Breast epithelium (tissue), 3 donors: ENCODE measurements at regions not wholly inside any gene's neighbourhood (a gene's known extent, or its start where the extent isn't known, plus 50 kb on each side); places are given as distances from the start of the nearest gene placed in this dataset.

ENCODE experiments used
- POLR2A ChIP-seq: fragments of 450-650 bp; IDR thresholded peaks from one replicate; pipeline ENCODE4 v1.6.1; 2016; ENCODE audit warnings: antibody characterized with exemption, mild to moderate bottlenecking, moderate library complexity
- POLR2AphosphoS5 ChIP-seq, 3 donors: sonication (generic); formaldehyde crosslinking; IDR thresholded peaks; one replicate each; pipeline ENCODE4 v1.6.1; 2017; ENCODE audit warnings: antibody characterized with exemption in 3 of 3
- TF ChIP-seq, protein P1 (sequence below), 3 donors: fragments of 450-650 bp; IDR thresholded peaks; one replicate each; pipeline ENCODE4 v1.5.1; 2016 to 2017; ENCODE audit warnings: antibody characterized with exemption in 3 of 3, mild to moderate bottlenecking in 3 of 3, moderate library complexity in 3 of 3

DNA sequence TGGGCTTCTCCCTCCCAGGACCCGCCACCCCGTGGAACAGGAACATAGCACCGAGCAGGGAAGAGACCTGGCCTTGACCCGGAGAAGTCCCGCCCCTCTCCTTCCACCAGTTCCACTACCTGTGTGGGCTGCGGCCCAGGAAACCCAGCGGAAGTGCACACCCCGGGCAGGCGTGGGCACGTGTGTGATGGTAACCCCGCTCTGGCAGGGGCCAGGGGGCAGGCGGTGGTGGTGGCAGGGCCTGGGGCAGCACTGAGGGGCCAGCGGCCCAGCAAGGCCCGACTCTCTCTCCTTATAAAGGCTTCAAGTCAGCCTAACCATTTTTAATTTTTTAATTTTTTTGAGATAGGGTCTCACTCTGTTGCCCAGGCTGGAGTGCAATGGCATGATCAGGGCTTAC lies 129.0 kb upstream of the FAM98A start:
- TF ChIP-seq POLR2AphosphoS5 (IDR thresholded peaks at IDR 0.05): no peak
- no peak for TF ChIP-seq POLR2A
- TF ChIP-seq, protein P1, sequence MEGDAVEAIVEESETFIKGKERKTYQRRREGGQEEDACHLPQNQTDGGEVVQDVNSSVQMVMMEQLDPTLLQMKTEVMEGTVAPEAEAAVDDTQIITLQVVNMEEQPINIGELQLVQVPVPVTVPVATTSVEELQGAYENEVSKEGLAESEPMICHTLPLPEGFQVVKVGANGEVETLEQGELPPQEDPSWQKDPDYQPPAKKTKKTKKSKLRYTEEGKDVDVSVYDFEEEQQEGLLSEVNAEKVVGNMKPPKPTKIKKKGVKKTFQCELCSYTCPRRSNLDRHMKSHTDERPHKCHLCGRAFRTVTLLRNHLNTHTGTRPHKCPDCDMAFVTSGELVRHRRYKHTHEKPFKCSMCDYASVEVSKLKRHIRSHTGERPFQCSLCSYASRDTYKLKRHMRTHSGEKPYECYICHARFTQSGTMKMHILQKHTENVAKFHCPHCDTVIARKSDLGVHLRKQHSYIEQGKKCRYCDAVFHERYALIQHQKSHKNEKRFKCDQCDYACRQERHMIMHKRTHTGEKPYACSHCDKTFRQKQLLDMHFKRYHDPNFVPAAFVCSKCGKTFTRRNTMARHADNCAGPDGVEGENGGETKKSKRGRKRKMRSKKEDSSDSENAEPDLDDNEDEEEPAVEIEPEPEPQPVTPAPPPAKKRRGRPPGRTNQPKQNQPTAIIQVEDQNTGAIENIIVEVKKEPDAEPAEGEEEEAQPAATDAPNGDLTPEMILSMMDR (IDR thresholded peaks at IDR 0.05): no peak
